GM21576 (cell line): ENCODE measurements at regions not wholly inside any gene's neighbourhood (a gene's known extent, or its start where the extent isn't known, plus 50 kb on each side); places are given as distances from the start of the nearest gene placed in this dataset.

Experiments used
- ATAC-seq: cut with Tn5 transposase; IDR thresholded peaks from one replicate; pipeline ENCODE4 v1.9.1; 2021; ENCODE audit warnings: mild to moderate bottlenecking, moderate library complexity; ENCODE audit not compliant: unreplicated experiment

GRCh38 chr2:6054161-6054671 is 362.0 kb downstream of the SOX11 start:
- ATAC-seq, result no peak

GRCh38 chr2:6060992-6061663 is 368.9 kb downstream of the SOX11 start:
- ATAC-seq, result no peak

GRCh38 chr2:6064757-6065156 is 372.6 kb downstream of the SOX11 start:
- no peak for ATAC-seq

GRCh38 chr2:6065703-6066102 is 373.5 kb downstream of the SOX11 start:
- no peak for ATAC-seq

- no peak for ATAC-seq
Measured at GRCh38 chr2:6067089-6067488, 374.9 kb downstream of the SOX11 start.

GRCh38 chr2:6067806-6068205 is 375.6 kb downstream of the SOX11 start:
- ATAC-seq, result no peak

- no peak for ATAC-seq
Measured at GRCh38 chr2:6068429-6068828, 376.2 kb downstream of the SOX11 start.

- no peak for ATAC-seq
Measured at GRCh38 chr2:6069381-6069780, 377.2 kb downstream of the SOX11 start.

GRCh38 chr2:6071519-6071918 is 379.3 kb downstream of the SOX11 start:
- ATAC-seq, result no peak

GRCh38 chr2:6072276-6072675 is 380.1 kb downstream of the SOX11 start:
- ATAC-seq, result no peak

GRCh38 chr2:6072768-6073167 is 380.6 kb downstream of the SOX11 start:
- no peak for ATAC-seq

- ATAC-seq, result no peak
Measured at GRCh38 chr2:6073191-6074088, 381.3 kb downstream of the SOX11 start.

GRCh38 chr2:6074089-6074643 is 382.0 kb downstream of the SOX11 start:
- no peak for ATAC-seq

- ATAC-seq, result no peak
Measured at GRCh38 chr2:6077585-6077984, 385.4 kb downstream of the SOX11 start.

- no peak for ATAC-seq
Measured at GRCh38 chr2:6078414-6078813, 386.2 kb downstream of the SOX11 start.

- no peak for ATAC-seq
Measured at GRCh38 chr2:6079405-6079804, 387.2 kb downstream of the SOX11 start.

- no peak for ATAC-seq
Measured at GRCh38 chr2:6080932-6081753, 389.0 kb downstream of the SOX11 start.

- ATAC-seq, result no peak
Measured at GRCh38 chr2:6081955-6082624, 389.9 kb downstream of the SOX11 start.

- no peak for ATAC-seq
Measured at GRCh38 chr2:6082625-6083018, 390.4 kb downstream of the SOX11 start.

- ATAC-seq, result no peak
Measured at GRCh38 chr2:6083136-6083535, 391.0 kb downstream of the SOX11 start.
